NCI-H2227 treated with DMSO at 0.1 percent for 48 hours (cell line): ENCODE measurements at regions not wholly inside any gene's neighbourhood (a gene's known extent, or its start where the extent isn't known, plus 50 kb on each side); places are given as distances from the start of the nearest gene placed in this dataset.
"Not testable (repeated sequence)": the region's sequence is repeated elsewhere in the genome, so short reads cannot be mapped to it uniquely, and the experiment has no call there.

Source experiments
- DNase-seq: peaks from one replicate; lab custom pipeline; 2025; lab: John Stamatoyannopoulos, UW

- DNase-seq, result no peak
Observed at GRCh38 chr1:157217486-157217885, 79.3 kb upstream of the ETV3 start.

- no peak for DNase-seq
Observed at GRCh38 chr1:157213836-157214235, 75.6 kb upstream of the ETV3 start.

DNA sequence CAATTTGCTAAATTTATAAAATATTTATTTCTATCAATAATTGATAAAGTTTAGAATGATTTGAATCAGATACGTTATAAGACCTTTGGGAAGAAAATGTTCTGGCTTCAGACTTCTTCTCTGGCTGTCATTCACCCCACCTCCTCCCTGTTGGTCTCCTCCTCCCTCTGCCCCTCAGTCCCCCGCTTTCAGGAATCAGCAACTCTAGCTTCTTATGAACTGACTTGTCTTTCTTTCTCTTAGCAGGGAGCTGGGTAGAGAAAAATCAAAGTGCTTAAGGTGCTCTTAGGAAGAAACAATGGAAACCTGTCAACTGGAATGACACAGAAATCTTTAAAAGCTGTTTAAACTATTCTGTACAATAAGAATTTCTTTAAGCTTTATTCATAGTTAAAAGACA lies 71.3 kb upstream of the ETV3 start:
- DNase-seq, result no peak

- DNase-seq, result not testable (repeated sequence)
Observed at GRCh38 chr1:157205982-157206381, 67.8 kb upstream of the ETV3 start.

GRCh38 chr1:157203166-157203565 lies 65.0 kb upstream of the ETV3 start:
- DNase-seq, result no peak

GRCh38 chr1:157202331-157202730 lies 64.1 kb upstream of the ETV3 start:
- DNase-seq, result no peak

DNA sequence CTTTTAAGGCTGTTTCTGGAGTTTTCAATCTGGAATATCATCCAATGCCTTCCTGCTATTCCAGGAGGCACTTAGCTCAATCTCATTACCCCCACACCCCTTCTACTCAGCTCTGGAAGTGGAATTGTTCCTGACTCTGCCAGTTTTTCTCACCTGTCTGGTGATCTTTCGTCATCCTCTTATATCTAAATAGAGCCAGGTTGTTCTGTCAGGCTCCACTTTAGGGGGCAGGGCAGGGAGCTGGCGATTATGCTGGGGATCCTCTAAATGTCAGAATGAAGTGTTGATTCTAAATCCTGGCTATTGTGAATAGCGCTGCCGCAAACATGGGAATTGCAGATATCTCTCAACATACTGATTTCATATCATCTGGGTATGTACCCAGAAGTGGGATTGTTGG lies 63.6 kb upstream of the ETV3 start:
- DNase-seq, result no peak

- no peak for DNase-seq
Observed at GRCh38 chr1:157200451-157200850, 62.3 kb upstream of the ETV3 start.

- DNase-seq, result no peak
Observed at GRCh38 chr1:157199421-157199755, 61.2 kb upstream of the ETV3 start.

DNA sequence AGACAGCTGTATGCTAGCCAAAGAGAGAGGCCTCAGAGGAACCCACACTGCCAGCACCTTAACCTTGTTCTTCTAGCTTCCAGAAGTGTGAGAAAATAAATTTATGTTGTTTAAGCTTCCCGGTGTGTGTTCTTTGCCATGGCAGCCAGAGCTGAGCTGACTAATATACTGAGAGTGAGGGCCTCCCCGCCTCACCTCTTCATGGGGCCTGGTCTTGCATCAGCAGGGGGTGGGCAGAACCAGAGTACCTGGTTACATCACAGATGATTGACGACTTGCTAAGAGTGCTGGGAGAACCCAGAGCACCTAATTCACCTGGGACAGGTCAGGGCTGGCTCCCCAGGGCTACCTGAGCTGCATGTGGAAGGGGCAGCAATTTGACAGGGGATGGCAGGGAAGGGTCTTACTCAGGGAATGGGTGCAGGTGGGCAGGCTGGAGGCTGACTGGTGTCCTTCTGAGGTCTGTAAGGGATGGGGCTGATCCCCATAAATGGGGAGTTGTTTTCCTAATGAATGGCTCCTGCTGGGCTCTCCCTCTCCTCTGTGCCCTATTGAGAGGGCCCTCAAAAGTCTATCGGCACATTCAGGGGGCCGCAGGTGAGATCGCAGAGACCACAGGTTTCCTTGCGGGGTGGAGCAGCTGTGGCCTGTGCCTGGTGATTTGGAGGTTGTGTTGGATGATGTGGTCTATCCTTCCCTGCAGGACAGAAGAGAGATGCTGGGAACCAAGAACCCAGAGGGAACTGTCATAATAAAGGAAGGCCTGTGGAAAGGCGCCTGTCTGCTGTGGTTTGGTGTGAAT lies 60.6 kb upstream of the ETV3 start:
- DNase-seq, result no peak

GRCh38 chr1:157197906-157198435 lies 59.8 kb upstream of the ETV3 start:
- no peak for DNase-seq

- DNase-seq, result peak; percentile 13
Observed at GRCh38 chr1:157196670-157197456, 58.7 kb upstream of the ETV3 start.

DNA sequence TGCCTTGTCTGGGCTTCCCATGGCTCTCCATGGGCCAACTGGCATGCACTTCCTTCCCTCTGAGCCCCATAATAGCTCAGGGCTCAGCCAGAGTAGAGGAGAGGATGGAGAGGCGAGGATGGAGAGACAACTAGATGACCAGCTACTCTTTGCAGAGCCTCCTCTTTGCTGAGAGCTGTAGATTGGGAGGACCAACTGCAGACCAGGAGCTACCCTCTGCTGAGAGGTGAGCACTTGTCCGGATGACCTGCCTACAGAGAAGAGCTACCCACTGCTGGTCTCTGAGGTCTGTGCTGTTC lies 58.0 kb upstream of the ETV3 start:
- DNase-seq, result no peak

DNA sequence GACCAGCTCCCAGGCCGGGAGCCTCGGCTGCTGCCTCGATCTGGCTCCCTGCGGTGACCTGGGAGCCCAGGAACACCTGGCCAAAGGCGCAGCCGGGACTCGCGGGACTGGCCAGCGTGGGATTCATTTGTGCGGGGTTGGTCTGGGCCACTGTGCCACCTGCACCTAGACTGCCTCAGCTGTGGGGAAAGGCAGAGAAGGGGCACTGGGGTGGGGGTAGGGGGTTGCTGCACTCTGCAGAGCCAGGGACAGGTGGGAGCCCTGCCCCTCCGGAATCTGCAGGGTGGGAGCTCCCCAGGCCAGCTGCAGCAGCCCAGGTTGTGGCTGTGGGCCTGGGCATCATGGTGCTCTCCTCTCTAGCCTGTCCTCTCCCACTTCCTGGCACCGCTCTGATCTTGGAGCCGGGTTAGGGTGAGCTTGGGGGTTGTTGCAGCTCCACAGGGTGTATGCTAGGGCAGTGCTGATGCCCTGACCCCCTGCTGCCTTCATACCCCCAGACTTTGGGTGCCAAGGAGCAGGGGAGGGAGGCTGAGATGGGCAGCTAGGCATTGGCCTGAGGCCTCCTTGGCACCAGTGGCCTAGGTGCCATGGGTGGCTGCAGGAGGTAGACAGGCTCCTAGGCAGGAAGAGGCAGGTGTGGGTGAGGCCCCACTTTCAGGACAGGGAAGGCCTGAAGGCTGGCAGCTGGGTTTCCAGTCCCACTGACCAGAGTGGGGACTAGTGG lies 57.5 kb upstream of the ETV3 start:
- no peak for DNase-seq

DNA sequence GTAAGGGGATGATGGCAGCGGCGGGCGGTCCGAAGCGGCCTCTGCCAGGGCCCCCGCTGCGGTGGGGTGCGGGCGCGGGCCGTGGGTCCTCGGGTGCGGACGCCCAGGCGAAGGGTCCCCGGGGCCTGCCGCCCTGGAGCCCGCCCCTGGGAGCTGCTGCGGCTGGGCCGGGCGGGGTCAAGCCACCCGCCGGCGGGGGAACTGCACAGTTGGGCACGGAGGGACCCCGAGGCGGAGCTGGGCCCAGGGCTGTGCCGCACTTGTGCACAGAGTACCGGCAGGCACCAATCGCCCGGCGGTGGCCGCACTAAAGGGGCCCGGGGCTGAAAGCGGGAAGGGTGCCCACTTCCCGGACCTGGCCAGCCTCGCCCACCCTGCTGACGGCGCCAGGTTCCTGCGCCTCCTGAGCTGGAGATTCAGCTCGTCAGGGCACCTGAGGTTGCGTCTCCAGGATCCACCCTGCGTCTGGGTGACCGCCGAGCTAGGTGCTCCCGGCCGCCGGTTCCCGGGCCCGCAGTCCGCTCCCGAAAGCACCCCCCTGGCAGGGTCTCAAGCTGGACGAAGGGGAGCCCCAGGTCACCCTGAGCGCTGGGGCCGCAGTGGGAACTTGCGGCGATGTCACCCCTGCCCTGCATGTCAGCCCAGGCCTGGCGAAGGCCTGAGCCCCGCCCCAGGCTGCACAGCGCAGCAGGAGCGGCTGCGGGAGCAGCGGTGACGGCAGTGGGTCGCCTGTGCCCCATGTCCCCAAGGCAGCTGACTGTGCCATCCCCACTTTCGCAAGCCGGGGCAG lies 56.7 kb upstream of the ETV3 start:
- DNase-seq, result no peak

GRCh38 chr1:157193702-157194391 lies 55.7 kb upstream of the ETV3 start:
- peak; percentile 21 for DNase-seq

DNA sequence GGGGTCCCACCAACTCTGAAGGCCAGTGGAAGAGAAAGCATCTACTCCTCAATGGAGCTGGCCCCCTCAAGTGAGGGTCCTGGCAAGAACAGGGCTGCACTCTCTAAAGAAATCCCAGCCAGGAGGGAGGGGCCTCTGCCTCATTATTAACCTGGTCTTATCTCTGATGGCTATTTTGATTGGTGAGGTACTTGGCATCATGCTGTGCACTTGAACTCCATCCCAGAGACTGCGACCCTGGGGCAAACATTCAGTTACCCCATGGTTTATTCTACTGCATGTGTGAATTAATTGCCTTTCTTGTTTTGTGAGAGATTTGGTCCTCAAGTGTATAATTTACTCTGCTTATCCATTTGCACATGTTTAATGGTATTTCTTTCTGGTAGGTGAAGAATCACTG lies 55.0 kb upstream of the ETV3 start:
- DNase-seq, result no peak

- no peak for DNase-seq
Observed at GRCh38 chr1:157189986-157190982, 52.1 kb upstream of the ETV3 start.

- no peak for DNase-seq
Observed at GRCh38 chr1:157189096-157189495, 50.9 kb upstream of the ETV3 start.
